ENCODE measurements at regions not wholly inside any gene's neighbourhood (a gene's known extent, or its start where the extent isn't known, plus 50 kb on each side); places are given as distances from the start of the nearest gene placed in this dataset.

DNA sequence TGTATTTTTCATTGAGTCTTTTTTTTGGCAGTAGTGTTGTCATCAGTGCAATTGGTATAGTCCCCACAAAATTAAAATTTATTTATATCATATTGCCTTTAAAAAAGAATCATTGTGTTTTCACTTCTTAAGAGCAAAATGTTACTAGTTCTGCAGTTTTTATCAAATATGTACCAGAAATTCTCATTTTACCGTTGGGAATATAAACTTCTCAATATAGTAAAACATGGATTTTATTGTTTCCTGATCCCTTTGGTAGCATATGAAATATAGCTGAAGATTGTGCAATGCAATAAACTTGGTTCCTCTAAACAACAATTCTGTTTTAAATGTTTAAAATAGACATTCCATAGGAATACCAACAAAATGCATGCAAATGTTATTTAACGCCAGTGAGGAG, 306.5 kb upstream of the PCDH20 start:
- H3K9me3 ChIP-seq (replicated peaks in 1 of 11): no peaks in the 10 kb centered on the region
- H3K4me3 ChIP-seq: no peak overlapping the region
- TF ChIP-seq Cebpa-rat (IDR thresholded peaks at IDR 0.05): no peak
- no peaks in the 10 kb centered on the region for H4K20me1 ChIP-seq
- no peak overlapping the region for H3K27ac ChIP-seq
- no peak overlapping the region for H3K4me2 ChIP-seq
- no peaks in the 10 kb centered on the region for H3K36me3 ChIP-seq
- H3K27me3 ChIP-seq: no peaks in the 10 kb centered on the region
- H3K4me1 ChIP-seq: no peaks in the 10 kb centered on the region
- no peak overlapping the region for H3K9ac ChIP-seq

DNA sequence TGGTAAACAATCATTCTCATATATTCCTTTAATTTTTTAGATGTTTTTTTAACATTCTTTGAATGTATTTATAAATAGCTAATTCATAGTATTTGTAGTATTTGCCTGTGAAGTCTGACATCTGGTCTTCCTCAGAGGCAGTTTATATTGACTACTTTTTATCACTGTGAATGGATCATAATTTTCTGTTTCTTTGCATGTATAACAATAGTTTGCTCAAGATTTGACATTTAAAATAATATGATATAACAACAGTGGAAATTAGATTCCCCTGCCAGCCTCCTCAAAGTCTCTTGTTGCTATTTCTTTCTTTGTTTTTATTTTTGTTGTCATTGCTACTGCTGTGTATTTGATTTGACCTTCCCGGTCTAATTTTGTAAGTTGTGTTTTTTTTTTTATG, 297.0 kb upstream of the PCDH20 start:
- Histone ChIP-seq H4K20me1 (no peaks in the 10 kb centered on the region), H3K9me3 (replicated peaks in 1 of 11) (no peaks in the 10 kb centered on the region; a peak in 1 of 22 replicates), H3K4me3 (no peak overlapping the region), H3K4me2 (no peak overlapping the region), H3K27me3 (no peaks in the 10 kb centered on the region), H3K9ac (no peak overlapping the region), H3K36me3 (no peaks in the 10 kb centered on the region), H3K27ac (no peak overlapping the region), H3K4me1 (no peaks in the 10 kb centered on the region)
- no peak for TF ChIP-seq Cebpa-rat (IDR thresholded peaks at IDR 0.05)

DNA sequence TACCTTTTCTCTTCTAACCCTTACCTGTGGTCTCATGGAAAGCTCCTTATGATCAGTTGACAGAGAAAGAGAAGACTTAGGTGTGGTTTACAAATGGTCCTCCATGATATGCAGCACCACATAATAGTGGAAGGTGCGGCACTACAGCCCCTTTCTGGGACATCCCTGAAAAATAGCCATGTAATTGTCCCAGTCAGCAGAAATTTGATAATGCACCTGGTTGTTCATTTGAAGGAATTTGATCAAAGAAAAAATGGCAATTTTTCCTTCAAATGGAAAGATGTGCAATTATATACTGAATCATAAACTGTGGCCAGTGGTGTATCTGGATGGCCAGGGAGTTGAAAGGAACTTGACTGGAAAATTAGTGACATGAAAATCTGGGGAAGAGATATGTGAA, 293.6 kb upstream of the PCDH20 start:
- Histone ChIP-seq H3K4me2 (no peak overlapping the region), H3K9me3 (replicated peaks in 1 of 11) (peaks cover 6 to 11% (median 9%) of the 10 kb centered on the region in 11 experiments), H3K27ac (no peak overlapping the region), H3K36me3 (no peaks in the 10 kb centered on the region), H3K4me1 (no peaks in the 10 kb centered on the region), H3K27me3 (no peaks in the 10 kb centered on the region), H3K9ac (no peak overlapping the region), H4K20me1 (no peaks in the 10 kb centered on the region), H3K4me3 (no peak overlapping the region)
- TF ChIP-seq Cebpa-rat (IDR thresholded peaks at IDR 0.05): no peak

DNA sequence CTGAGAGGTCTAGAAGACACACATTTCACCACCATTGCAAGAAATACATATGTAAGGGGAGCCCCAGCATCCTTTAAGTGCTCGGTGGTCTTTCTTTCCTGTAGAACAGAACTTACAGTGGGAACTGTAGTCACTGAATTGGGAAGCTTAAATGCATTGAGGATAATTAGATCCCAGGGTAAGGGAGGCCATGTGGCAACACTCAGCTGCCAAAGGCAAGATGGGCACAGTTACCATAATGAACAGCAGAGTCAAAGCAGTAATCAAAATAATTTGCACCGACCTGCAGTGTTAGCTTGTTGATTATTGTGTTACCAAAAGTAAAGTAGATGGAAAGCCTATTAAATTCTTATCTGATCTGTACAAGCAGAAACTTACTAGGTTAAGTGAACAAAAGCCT, 291.2 kb upstream of the PCDH20 start:
- no peak overlapping the region for H3K4me2 ChIP-seq

DNA sequence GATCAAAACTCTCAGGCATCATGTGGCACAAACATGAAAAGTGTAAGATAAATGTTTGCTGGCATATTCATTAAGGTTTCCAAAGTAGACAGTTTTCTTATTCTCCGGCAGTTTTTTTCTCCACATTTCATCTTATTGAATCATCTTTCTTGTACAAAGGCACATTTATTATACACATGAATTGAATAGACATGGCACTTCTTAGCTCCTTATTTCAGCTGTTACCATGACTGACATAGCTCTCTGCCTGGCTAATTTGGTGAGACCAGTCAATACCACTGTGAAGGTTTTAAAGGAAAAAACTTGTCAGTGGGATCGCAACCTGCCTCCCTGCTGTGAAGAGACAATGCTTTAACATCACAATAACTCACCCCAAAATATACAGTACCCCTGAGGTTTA, 285.0 kb upstream of the PCDH20 start:
- Histone ChIP-seq H3K36me3 (no peaks in the 10 kb centered on the region), H3K27me3 (no peaks in the 10 kb centered on the region), H4K20me1 (no peaks in the 10 kb centered on the region), H3K9me3 (replicated peaks in 1 of 11) (peaks cover 18 to 27% (median 23%) of the 10 kb centered on the region in 11 experiments), H3K4me1 (peaks cover 0 to 5% (median 0%) of the 10 kb centered on the region in 10 experiments; a peak in 4 of 20 replicates), H3K4me3 (no peak overlapping the region), H3K27ac (no peak overlapping the region), H3K9ac (no peak overlapping the region), H3K4me2 (no peak overlapping the region)
- TF ChIP-seq Cebpa-rat (IDR thresholded peaks at IDR 0.05): no peak

More for the DNA sequence above, 291.2 kb upstream of the PCDH20 start:
- no peaks in the 10 kb centered on the region for H3K4me1 ChIP-seq
- no peak overlapping the region for H3K4me3 ChIP-seq
- H3K27ac ChIP-seq: no peak overlapping the region
- H3K27me3 ChIP-seq: no peaks in the 10 kb centered on the region
- H4K20me1 ChIP-seq: no peaks in the 10 kb centered on the region
- no peaks in the 10 kb centered on the region for H3K36me3 ChIP-seq
- H3K9ac ChIP-seq: no peak overlapping the region
- H3K9me3 ChIP-seq (replicated peaks in 1 of 11): peaks cover 18 to 27% (median 23%) of the 10 kb centered on the region in 11 experiments
- TF ChIP-seq Cebpa-rat (IDR thresholded peaks at IDR 0.05): no peak

DNA sequence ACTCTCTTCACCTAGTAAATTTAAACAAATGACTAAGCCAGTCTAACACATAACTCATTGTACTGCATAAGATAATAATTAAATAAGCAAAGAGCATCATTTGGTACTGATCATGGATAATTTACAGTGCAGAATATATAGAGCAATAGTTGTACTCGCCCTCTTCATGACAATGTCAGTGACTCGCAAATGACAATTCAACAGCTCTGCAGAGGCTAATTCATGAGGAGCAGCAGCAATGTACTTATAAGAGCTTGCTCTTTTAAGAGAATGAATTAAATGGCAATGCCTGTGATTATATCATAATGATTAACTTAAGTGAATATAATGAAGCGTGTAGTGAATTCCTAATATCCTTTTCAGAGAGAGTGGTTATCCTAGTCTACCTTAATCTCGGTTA, 284.5 kb upstream of the PCDH20 start:
- no peaks in the 10 kb centered on the region for H3K27me3 ChIP-seq
- H4K20me1 ChIP-seq: no peaks in the 10 kb centered on the region
- no peak overlapping the region for H3K4me3 ChIP-seq
- peaks cover 0 to 9% (median 0%) of the 10 kb centered on the region in 10 experiments; a peak in 4 of 20 replicates for H3K4me1 ChIP-seq
- H3K36me3 ChIP-seq: no peaks in the 10 kb centered on the region
- peaks cover 18 to 26% (median 23%) of the 10 kb centered on the region in 11 experiments for H3K9me3 ChIP-seq (replicated peaks in 1 of 11)
- TF ChIP-seq Cebpa-rat (IDR thresholded peaks at IDR 0.05): no peak
- no peak overlapping the region for H3K27ac ChIP-seq
- H3K9ac ChIP-seq: no peak overlapping the region
- no peak overlapping the region for H3K4me2 ChIP-seq

DNA sequence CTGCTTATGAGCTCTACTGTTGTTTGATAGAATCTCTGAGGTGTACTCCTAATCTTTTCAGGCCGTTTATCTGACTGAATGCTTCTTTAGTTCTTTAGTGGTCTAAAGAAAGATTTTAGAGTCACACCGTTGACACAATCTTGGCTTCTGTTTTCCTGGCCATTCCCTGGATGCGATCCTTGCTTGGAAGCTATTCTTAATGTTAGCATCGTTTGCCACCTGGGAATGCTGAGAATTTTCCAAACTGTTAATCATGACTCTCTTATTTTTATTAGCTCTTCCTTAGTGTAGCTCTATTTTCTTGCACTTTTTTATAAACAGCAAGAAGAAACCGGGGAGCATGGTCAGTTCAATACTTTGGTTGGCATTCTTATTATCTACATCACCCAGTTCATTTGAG, 281.0 kb upstream of the PCDH20 start:
- no peaks in the 10 kb centered on the region for H3K9me3 ChIP-seq (replicated peaks in 1 of 11)
- H3K4me3 ChIP-seq: no peak overlapping the region
- peaks cover 0 to 17% (median 0%) of the 10 kb centered on the region in 10 experiments; a peak in 4 of 20 replicates for H3K4me1 ChIP-seq
- H3K27me3 ChIP-seq: no peaks in the 10 kb centered on the region
- no peak overlapping the region for H3K4me2 ChIP-seq
- no peak overlapping the region for H3K27ac ChIP-seq
- H4K20me1 ChIP-seq: no peaks in the 10 kb centered on the region
- TF ChIP-seq Cebpa-rat (IDR thresholded peaks at IDR 0.05): no peak
- no peaks in the 10 kb centered on the region for H3K36me3 ChIP-seq
- H3K9ac ChIP-seq: no peak overlapping the region

DNA sequence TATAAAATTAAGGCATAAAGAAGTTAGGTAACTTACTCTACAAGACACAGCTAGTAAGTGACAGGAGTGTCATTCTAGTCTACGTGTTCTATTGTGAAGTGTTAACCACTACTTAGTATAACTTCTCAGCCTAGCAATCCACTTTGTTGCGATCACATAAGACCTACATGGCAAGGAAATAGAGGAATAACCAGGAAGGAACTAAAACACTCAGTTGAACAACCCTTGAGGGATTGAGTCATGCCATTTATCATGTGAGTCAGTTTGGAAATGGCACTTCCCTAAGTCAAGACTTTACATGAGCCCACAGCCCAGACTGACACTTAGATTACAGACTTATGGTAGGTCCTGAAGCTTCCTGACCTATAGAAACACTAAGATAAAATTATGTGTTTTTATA, 279.5 kb upstream of the PCDH20 start:
- no peak for TF ChIP-seq Cebpa-rat (IDR thresholded peaks at IDR 0.05)
- Histone ChIP-seq H4K20me1 (no peaks in the 10 kb centered on the region), H3K36me3 (no peaks in the 10 kb centered on the region)

DNA sequence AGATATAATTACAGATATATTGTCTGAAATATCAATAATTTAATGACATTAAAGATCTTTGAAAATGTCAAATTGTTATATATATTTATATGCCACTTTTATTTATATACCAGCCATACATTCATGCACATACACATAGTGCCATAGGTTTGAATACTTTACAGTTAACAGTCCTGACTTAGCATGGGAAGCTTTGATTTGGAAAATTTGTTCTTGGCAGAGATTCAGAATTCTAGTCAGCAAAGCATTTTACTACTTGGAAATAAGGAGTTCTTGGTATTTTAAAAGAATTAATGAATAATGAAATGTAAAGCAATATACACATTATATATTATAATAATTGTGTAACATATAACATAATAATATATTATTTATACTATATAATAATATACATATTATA, 277.0 kb upstream of the PCDH20 start:
- Histone ChIP-seq H3K9ac (no peak overlapping the region), H3K4me2 (no peak overlapping the region), H3K27ac (no peak overlapping the region), H3K4me1 (peaks cover 0 to 17% (median 0%) of the 10 kb centered on the region in 10 experiments; a peak in 4 of 20 replicates), H3K9me3 (replicated peaks in 1 of 11) (no peaks in the 10 kb centered on the region), H3K36me3 (no peaks in the 10 kb centered on the region), H3K27me3 (no peaks in the 10 kb centered on the region), H4K20me1 (no peaks in the 10 kb centered on the region), H3K4me3 (no peak overlapping the region)
- no peak for TF ChIP-seq Cebpa-rat (IDR thresholded peaks at IDR 0.05)

More for the DNA sequence above, 279.5 kb upstream of the PCDH20 start:
- H3K27me3 ChIP-seq: no peaks in the 10 kb centered on the region
- H3K4me3 ChIP-seq: no peak overlapping the region
- no peaks in the 10 kb centered on the region for H3K9me3 ChIP-seq (replicated peaks in 1 of 11)
- H3K27ac ChIP-seq: peak overlapping the region in 3 of 11 experiments; percentile 41 to 50 (median 48); a peak in 5 of 22 replicates
- peak overlapping the region in 2 of 11 experiments; percentile 21 to 67; a peak in 4 of 22 replicates for H3K4me2 ChIP-seq
- H3K4me1 ChIP-seq: peaks cover 0 to 17% (median 0%) of the 10 kb centered on the region in 10 experiments; a peak in 4 of 20 replicates
- H3K9ac ChIP-seq: no peak overlapping the region

DNA sequence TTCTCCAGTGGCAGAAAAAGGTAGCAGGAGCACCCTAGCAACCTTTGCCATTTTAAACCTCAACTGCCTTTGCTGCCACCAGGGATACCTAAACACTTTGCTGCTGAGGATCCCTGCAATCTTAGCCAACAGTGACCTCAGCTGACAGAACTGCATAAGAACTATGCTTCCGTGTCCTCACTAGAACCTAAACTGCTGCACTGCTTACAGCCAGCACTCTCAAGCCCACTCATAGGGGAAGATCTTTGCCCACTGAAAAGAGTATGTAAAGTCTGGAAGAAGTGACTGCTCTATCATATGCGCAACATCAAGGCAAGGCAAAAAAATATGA, 270.0 kb upstream of the PCDH20 start:
- Histone ChIP-seq H3K9ac (no peak overlapping the region), H3K27ac (no peak overlapping the region), H3K4me2 (no peak overlapping the region), H3K4me1 (no peaks in the 10 kb centered on the region), H3K9me3 (replicated peaks in 1 of 11) (peaks cover 0 to 14% (median 5%) of the 10 kb centered on the region in 11 experiments; a peak in 11 of 22 replicates), H3K4me3 (no peak overlapping the region), H4K20me1 (no peaks in the 10 kb centered on the region), H3K36me3 (no peaks in the 10 kb centered on the region), H3K27me3 (no peaks in the 10 kb centered on the region)
- no peak for TF ChIP-seq Cebpa-rat (IDR thresholded peaks at IDR 0.05)
